PC-9 (cell line): ENCODE measurements at regions not wholly inside any gene's neighbourhood (a gene's known extent, or its start where the extent isn't known, plus 50 kb on each side); places are given as distances from the start of the nearest gene placed in this dataset.

Experiments used
- CTCF ChIP-seq: fragments of 200-600 bp; sonication (generic); conservative IDR thresholded peaks from 2 replicates; pipeline ENCODE4 v1.6.1; 2017; ENCODE audit warnings: mixed run types, antibody characterized with exemption, mild to moderate bottlenecking, moderate library complexity
- EZH2 ChIP-seq: fragments of 200-600 bp; sonication (generic); IDR thresholded peaks from 2 replicates; pipeline ENCODE4 v1.8.0; 2017; ENCODE audit warnings: antibody characterized with exemption, low read depth

- TF ChIP-seq CTCF: no peak
- no peak for TF ChIP-seq EZH2
These were observed 1576.7 kb downstream of the SLITRK1 start for GRCh38 chr13:82305588-82305987.
